KMS-11 (cell line): ENCODE measurements at regions not wholly inside any gene's neighbourhood (a gene's known extent, or its start where the extent isn't known, plus 50 kb on each side); places are given as distances from the start of the nearest gene placed in this dataset.

Experiments
- H2AFZ ChIP-seq: fragments of 200-600 bp; sonication (generic); 2 replicates; pipeline ENCODE4 v1.6.1; 2016; ENCODE audit warnings: antibody characterized with exemption, mixed run types, low read depth
- H3K27ac ChIP-seq: fragments of 200-600 bp; sonication (generic); 2 replicates; pipeline ENCODE4 v1.6.1; 2016; ENCODE audit warnings: mild to moderate bottlenecking, mixed run types
- H3K27me3 ChIP-seq: fragments of 200-600 bp; sonication (generic); 2 replicates; pipeline ENCODE4 v1.6.1; 2017; ENCODE audit warnings: mild to moderate bottlenecking, low read depth, mixed run types, moderate library complexity; ENCODE audit not compliant: insufficient read depth
- H3K36me3 ChIP-seq: fragments of 200-600 bp; sonication (generic); 2 replicates; pipeline ENCODE4 v1.6.1; 2017; ENCODE audit warnings: mild to moderate bottlenecking, mixed run types; ENCODE audit not compliant: insufficient read depth
- H3K4me1 ChIP-seq: fragments of 200-600 bp; sonication (generic); 2 replicates; pipeline ENCODE4 v1.6.1; 2016; ENCODE audit warnings: mild to moderate bottlenecking, low read depth, mixed run types; ENCODE audit not compliant: poor library complexity, severe bottlenecking
- H3K4me2 ChIP-seq: fragments of 200-600 bp; sonication (generic); 2 replicates; pipeline ENCODE4 v1.7.0; 2016; ENCODE audit warnings: mild to moderate bottlenecking, mixed run types
- H3K4me3 ChIP-seq: fragments of 200-600 bp; sonication (generic); IDR thresholded peaks from 2 replicates; pipeline ENCODE4 v1.6.1; 2017; ENCODE audit warnings: low read depth, low read length, mixed read lengths; ENCODE audit not compliant: insufficient read depth
- H3K79me2 ChIP-seq: fragments of 200-600 bp; sonication (generic); 2 replicates; pipeline ENCODE4 v1.6.1; 2016; ENCODE audit warnings: low read depth, mixed run types; ENCODE audit not compliant: insufficient read depth
- H3K9ac ChIP-seq: fragments of 200-600 bp; sonication (generic); 2 replicates; pipeline ENCODE4 v1.6.1; 2016; ENCODE audit warnings: mild to moderate bottlenecking, mixed run types
- H4K20me1 ChIP-seq: fragments of 200-600 bp; sonication (generic); 2 replicates; pipeline ENCODE4 v1.6.1; 2016; ENCODE audit warnings: mild to moderate bottlenecking, mixed run types; ENCODE audit not compliant: insufficient read depth
- TF ChIP-seq, protein P1 (sequence below): fragments of 200-600 bp; sonication (generic); conservative IDR thresholded peaks from 2 replicates; pipeline ENCODE4 v1.6.1; 2017; ENCODE audit warnings: low read depth, mild to moderate bottlenecking, antibody characterized with exemption, low read length, moderate library complexity, mixed read lengths

DNA sequence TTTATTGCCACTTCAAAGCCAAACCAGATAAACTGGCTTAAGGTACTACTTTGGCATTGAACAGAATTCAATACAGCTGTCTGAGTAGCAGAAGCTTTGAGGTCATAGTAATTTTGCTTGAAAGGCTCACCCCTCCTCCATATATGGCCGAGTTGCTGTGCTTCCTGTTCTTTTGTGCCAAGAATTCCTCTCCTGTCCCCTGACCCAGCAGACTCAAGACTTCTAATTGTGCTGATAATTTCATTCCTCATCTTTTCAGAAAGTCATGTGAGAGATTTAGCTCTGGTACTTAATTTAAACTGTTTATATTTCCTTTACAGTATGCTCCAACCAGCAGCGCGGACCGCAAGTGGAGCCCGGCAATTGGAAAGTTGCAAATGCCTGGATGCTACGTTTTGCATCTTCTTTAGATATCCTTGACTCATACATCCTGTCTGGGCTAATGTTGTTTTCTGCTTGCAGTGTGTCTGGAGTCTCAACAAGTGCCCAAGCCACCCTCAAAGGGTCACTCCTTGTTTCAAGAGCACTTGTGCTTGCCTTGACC is 373.4 kb downstream of the PDGFC start:
- Histone ChIP-seq H2AFZ (no peak overlapping the region), H3K27ac (no peak overlapping the region), H3K4me2 (no peak overlapping the region), H3K4me3 (no peak overlapping the region), H3K9ac (no peak overlapping the region), H3K36me3 (no peaks in the 10 kb centered on the region), H3K79me2 (no peaks in the 10 kb centered on the region), H3K27me3 (no peaks in the 10 kb centered on the region), H3K4me1 (no peaks in the 10 kb centered on the region), H4K20me1 (no peaks in the 10 kb centered on the region)
- TF ChIP-seq, protein P1, sequence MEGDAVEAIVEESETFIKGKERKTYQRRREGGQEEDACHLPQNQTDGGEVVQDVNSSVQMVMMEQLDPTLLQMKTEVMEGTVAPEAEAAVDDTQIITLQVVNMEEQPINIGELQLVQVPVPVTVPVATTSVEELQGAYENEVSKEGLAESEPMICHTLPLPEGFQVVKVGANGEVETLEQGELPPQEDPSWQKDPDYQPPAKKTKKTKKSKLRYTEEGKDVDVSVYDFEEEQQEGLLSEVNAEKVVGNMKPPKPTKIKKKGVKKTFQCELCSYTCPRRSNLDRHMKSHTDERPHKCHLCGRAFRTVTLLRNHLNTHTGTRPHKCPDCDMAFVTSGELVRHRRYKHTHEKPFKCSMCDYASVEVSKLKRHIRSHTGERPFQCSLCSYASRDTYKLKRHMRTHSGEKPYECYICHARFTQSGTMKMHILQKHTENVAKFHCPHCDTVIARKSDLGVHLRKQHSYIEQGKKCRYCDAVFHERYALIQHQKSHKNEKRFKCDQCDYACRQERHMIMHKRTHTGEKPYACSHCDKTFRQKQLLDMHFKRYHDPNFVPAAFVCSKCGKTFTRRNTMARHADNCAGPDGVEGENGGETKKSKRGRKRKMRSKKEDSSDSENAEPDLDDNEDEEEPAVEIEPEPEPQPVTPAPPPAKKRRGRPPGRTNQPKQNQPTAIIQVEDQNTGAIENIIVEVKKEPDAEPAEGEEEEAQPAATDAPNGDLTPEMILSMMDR, result no peak

DNA sequence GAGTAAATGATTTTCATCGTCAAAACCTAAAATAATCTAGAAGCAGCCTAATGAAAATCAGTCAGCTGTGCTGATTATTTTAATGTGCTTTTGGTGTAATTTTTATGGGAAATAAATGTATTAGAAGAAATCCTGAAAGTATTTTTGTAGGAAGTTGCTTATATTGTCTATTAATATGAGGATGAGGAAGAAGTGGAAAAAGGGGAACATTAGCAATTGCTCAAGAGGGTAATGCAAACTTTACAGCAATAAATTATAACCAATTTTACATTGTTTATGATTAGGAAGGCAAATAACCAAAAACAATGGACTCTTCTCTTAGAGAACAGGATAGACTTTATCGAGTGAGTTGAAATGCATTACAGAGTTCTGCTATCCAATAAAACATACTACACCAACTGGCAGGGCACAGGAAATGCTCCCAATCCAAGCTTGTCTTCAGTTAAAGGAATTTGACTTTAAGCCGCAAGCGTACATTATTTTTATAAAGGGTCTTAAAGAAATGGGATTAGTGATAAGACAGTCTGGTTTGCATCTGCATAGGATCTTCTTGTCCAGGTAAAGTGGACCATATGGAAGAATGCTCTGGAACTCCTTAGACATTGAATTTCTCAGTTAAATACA is 374.8 kb downstream of the PDGFC start:
- no peaks in the 10 kb centered on the region for H3K27me3 ChIP-seq
- TF ChIP-seq, protein P1, result no peak
- no peak overlapping the region for H3K4me3 ChIP-seq
- H2AFZ ChIP-seq, result no peak overlapping the region
- no peaks in the 10 kb centered on the region for H3K4me1 ChIP-seq
- H3K9ac ChIP-seq, result no peak overlapping the region
- H3K79me2 ChIP-seq, result no peaks in the 10 kb centered on the region
- no peak overlapping the region for H3K27ac ChIP-seq
- no peaks in the 10 kb centered on the region for H4K20me1 ChIP-seq
- H3K36me3 ChIP-seq, result no peaks in the 10 kb centered on the region
- H3K4me2 ChIP-seq, result no peak overlapping the region

DNA sequence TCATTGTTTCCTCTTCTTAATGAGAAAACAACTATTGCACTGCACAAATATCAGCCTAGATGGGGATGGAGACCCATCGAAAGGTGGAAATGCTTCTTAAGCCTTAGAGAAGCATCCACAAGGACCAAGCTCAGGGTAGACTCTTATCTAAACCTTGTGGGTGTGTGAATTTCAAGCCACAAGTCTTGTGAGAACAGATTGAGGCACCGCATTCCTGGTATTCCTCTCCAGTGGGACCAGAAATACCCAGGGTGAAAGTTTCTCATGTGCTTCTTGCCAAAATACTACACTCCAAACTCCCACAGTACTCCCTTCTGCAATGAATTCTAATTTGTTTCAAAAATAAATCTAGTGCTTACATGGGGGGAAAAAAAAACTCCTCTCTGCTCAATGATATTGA is 375.6 kb downstream of the PDGFC start:
- Histone ChIP-seq H3K79me2 (no peaks in the 10 kb centered on the region), H3K4me1 (no peaks in the 10 kb centered on the region), H3K4me3 (no peak overlapping the region), H3K27me3 (no peaks in the 10 kb centered on the region), H3K27ac (no peak overlapping the region), H2AFZ (no peak overlapping the region), H3K4me2 (no peak overlapping the region), H3K9ac (no peak overlapping the region), H3K36me3 (no peaks in the 10 kb centered on the region), H4K20me1 (no peaks in the 10 kb centered on the region)
- TF ChIP-seq, protein P1, result no peak

DNA sequence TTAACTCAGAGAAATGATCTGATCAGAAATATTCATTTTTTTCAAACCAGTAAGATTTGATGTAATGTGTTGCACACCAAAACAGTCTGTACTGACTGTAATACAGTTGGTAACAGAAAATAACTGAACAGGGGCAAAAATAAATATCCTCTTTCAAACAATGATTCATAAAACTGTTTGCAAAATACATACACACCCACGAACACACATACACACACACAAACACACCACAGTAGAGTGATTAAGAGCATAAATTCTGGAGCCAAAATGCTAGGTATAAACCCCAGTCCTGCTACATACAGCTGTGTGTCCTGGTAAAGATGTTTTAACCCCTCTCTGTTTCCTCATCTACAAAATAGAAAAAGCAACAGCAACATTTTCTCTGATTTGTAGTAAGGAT is 376.6 kb downstream of the PDGFC start:
- no peak overlapping the region for H3K9ac ChIP-seq
- no peaks in the 10 kb centered on the region for H3K4me1 ChIP-seq
- no peak overlapping the region for H3K4me2 ChIP-seq
- no peaks in the 10 kb centered on the region for H3K79me2 ChIP-seq
- TF ChIP-seq, protein P1, result no peak
- H2AFZ ChIP-seq, result no peak overlapping the region
- H3K36me3 ChIP-seq, result no peaks in the 10 kb centered on the region
- H3K27ac ChIP-seq, result no peak overlapping the region
- no peaks in the 10 kb centered on the region for H3K27me3 ChIP-seq
- H3K4me3 ChIP-seq, result no peak overlapping the region
- no peaks in the 10 kb centered on the region for H4K20me1 ChIP-seq
